ENCODE measurements at regions not wholly inside any gene's neighbourhood (a gene's known extent, or its start where the extent isn't known, plus 50 kb on each side); places are given as distances from the start of the nearest gene placed in this dataset.

GRCh38 chrX:67094061-67094460 is 449.8 kb upstream of the AR start:
- TF ChIP-seq CTCF (IDR thresholded peaks at IDR 0.05) = no peak
- TF ChIP-seq POLR2A (IDR thresholded peaks at IDR 0.05) = no peak
